ENCODE measurements at regions not wholly inside any gene's neighbourhood (a gene's known extent, or its start where the extent isn't known, plus 50 kb on each side); places are given as distances from the start of the nearest gene placed in this dataset.
"Not testable (repeated sequence)": the region's sequence is repeated elsewhere in the genome, so short reads cannot be mapped to it uniquely, and the experiment has no call there.

DNA sequence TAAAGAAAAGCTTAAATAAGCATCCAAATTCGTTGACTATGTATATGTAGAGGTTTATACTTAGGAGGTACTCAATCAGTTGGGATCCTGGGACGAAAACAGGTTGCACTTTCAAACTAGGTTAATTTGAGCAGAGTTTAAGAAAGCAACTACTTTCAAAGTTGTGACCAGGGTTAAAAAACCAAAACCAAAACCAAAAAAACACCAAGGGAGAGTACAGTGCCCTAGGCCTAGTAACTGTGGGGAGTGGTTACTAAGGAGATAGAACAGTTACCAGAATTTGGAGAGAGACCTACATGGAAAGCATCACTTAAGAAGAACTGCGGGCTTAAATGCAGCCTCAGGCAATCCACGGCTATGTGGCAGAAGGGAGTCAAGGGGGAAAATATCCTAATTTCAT is 148.3 kb downstream of the JRKL start:
- DNase-seq (ENCODE audit: low read depth) = no peak
- TF ChIP-seq, protein P1, sequence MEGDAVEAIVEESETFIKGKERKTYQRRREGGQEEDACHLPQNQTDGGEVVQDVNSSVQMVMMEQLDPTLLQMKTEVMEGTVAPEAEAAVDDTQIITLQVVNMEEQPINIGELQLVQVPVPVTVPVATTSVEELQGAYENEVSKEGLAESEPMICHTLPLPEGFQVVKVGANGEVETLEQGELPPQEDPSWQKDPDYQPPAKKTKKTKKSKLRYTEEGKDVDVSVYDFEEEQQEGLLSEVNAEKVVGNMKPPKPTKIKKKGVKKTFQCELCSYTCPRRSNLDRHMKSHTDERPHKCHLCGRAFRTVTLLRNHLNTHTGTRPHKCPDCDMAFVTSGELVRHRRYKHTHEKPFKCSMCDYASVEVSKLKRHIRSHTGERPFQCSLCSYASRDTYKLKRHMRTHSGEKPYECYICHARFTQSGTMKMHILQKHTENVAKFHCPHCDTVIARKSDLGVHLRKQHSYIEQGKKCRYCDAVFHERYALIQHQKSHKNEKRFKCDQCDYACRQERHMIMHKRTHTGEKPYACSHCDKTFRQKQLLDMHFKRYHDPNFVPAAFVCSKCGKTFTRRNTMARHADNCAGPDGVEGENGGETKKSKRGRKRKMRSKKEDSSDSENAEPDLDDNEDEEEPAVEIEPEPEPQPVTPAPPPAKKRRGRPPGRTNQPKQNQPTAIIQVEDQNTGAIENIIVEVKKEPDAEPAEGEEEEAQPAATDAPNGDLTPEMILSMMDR (IDR thresholded peaks at IDR 0.05; ENCODE audit: insufficient read depth, low read depth, low read length) = no peak
- H3K4me3 ChIP-seq (ENCODE audit: low read depth, low read length) = no peak overlapping the region

DNA sequence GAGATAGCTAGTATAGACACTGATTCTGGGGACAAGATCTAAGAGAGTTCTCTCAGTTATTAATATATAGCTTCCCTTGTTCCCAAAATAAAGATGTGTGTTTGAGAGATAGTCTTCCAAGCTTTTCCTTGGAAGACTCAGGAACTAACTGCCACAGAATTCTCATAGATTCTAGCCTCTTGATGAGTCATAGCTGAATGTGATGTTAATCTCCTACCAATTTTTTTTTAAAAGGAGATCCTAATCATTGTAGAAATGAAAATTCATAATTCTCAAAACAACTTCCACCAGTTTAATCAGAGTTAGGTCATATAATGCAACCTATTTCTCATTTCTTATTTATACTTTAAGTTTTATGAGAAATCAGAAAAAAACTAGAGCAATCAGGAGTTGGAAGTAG is 148.8 kb downstream of the JRKL start:
- H3K4me3 ChIP-seq (ENCODE audit: low read depth, low read length) = no peak overlapping the region
- TF ChIP-seq, protein P1 (IDR thresholded peaks at IDR 0.05; ENCODE audit: insufficient read depth, low read depth, low read length) = no peak
- no peak for DNase-seq (ENCODE audit: low read depth)

DNA sequence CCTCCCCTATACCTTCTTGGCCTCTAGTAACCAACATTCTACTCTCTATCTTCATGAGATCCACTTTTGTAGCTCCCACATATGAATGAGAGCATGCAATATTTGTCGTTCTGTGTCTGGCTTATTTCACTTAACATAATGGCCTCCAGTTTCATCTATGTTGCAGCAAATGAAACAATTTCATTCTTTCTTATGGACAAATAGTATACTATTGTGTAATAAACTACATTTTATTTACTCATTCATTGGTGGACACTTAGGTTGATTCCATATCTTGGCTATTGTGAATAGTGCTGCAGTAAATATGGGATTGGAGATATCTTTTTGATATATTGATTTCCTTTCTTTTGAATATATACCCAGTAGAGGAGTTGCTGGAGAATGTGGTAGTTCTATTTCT is 151.1 kb downstream of the JRKL start:
- TF ChIP-seq, protein P1 (IDR thresholded peaks at IDR 0.05; ENCODE audit: insufficient read depth, low read depth, low read length) = no peak
- H3K4me3 ChIP-seq (ENCODE audit: low read depth, low read length) = no peak overlapping the region
- DNase-seq (ENCODE audit: low read depth) = no peak

DNA sequence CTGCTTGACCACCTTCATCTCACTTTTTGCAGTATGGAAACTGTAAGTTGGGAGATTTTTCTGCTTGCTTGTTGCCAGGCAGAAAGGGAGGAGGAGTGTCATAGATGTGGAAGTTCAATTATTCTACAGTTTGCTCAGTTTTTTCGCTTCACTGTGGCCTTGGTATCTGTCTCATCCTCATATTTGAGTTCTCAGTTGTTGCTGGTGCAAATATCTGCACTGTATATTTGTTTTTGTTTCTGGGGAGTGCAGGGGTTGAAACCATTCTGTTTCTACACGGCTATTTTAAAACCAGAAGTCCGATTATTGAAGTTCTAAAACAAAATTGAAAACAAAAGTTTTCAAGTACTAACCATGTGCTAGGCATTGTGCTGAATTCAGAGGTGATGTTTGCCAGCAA is 153.4 kb downstream of the JRKL start:
- H3K4me3 ChIP-seq (ENCODE audit: low read depth, low read length) = no peak overlapping the region
- TF ChIP-seq, protein P1 (IDR thresholded peaks at IDR 0.05; ENCODE audit: insufficient read depth, low read depth, low read length) = no peak
- DNase-seq (ENCODE audit: low read depth) = no peak

DNA sequence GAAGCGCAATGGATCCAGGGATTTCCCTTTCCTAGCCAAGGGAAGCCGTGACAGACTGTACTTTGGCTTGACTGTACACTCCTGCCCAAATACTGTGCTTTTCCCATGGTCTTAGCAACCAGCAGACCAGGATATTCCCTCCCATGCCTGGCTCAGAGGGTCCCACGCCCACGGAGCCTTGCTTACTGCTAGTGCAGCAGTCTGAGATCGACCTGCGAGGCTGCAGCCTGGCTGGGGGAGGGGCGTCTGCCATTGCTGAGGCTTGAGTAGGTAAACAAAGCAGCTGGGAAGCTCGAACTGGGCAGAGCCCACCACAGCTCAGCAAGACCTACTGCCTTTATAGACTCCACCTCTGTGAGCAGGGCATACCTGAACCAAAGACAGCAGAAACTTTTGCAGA is 155.4 kb downstream of the JRKL start:
- DNase-seq (ENCODE audit: low read depth); H3K4me3 ChIP-seq (ENCODE audit: low read depth, low read length): not testable (repeated sequence)

DNA sequence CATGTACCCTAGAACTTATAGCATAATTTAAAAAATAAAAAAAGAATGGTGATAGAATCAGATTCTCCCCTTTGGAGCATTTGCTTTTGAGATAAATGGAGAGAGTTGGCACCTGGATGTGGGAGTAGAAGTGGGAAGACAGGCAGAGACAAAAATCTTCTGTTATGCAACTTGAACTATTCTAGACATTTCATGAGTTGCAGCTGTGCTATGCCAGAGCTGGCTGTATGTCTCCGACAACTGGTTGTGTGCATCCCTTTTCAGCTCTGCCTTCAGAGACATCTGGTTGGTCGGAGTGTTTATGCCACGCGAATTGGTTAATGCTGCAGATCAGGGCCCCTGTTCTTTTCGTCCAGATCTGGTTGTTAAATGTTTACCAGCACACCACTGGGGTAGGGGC is 161.3 kb downstream of the JRKL start:
- no peak overlapping the region for H3K4me3 ChIP-seq (ENCODE audit: low read depth, low read length)
- TF ChIP-seq, protein P1 (IDR thresholded peaks at IDR 0.05; ENCODE audit: insufficient read depth, low read depth, low read length) = no peak
- no peak for DNase-seq (ENCODE audit: low read depth)

DNA sequence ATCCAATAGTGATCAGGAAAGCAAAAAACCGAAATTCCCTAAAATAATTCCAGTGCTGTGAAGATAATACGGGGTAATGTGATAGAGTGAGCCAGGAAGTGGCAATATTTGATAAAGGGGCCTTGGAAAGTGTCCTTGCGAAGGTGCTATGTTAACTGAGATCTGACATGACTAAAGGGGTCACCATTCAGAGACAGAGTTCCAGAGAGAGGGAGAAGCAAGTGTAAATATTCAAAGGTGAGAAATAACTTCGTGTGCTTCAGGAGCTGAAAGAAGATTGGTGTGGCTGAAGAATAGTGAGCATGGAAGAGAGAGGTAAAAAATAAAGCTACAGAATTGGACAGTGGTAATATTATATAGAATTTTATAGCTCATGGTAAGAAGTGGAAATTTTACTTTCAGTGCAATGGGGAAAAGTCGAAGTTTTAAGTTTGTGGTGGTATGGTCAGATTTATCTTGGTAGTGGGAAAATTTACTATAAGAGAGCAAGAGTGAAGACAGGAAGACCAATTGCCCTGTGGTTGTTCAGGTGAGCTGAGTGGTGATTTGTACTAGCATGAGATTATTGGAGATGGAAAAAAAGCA is 164.5 kb downstream of the JRKL start:
- TF ChIP-seq, protein P1 (IDR thresholded peaks at IDR 0.05; ENCODE audit: insufficient read depth, low read depth, low read length) = no peak
- H3K4me3 ChIP-seq (ENCODE audit: low read depth, low read length) = no peak overlapping the region
- DNase-seq (ENCODE audit: low read depth) = no peak

DNA sequence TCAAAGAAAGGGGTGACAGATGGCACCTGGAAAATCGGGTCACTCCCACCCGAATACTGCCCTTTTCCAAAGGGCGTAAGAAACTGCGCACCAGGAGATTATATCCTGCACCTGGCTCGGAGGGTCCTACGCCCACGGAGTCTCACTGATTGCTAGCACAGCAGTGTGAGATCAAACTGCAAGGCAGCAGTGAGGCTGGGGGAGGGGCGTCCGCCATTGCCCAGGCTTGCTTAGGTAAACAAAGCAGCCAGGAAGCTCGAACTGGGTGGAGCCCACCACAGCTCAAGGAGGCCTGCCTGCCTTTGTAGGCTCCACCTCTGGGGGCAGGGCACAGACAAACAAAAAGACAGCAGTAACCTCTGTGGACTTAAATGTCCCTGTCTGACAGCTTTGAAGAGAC is 166.0 kb downstream of the JRKL start:
- not testable (repeated sequence) for H3K4me3 ChIP-seq (ENCODE audit: low read depth, low read length); DNase-seq (ENCODE audit: low read depth)

DNA sequence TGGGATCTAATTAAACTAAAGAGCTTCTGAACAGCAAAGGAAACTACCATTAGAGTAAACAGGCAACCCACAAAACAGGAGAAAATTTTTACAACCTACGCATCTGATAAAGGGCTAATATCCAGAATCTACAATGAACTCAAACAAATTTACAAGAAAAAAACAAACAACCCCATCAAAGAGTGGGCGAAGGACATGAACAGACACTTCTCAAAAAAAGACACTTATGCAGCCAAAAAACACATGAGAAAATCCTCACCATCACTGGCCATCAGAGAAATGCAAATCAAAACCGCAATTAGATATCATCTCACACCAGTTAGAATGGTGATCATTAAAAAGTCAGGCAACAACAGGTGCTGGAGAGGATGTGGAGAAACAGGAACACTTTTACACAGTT is 170.9 kb downstream of the JRKL start:
- H3K4me3 ChIP-seq (ENCODE audit: low read depth, low read length); DNase-seq (ENCODE audit: low read depth): not testable (repeated sequence)

Data from fibroblast of villous mesenchyme (primary cell).